A673 (cell line): ENCODE measurements at regions not wholly inside any gene's neighbourhood (a gene's known extent, or its start where the extent isn't known, plus 50 kb on each side); places are given as distances from the start of the nearest gene placed in this dataset.

Experiments
- BruUV-seq: library from RNA; stranded (reverse); fragments of 400-500 nt; replicated peaks from 2 replicates; lab custom pipeline; 2021; lab: Mats Ljungman, UMichigan
- CTCF ChIA-PET: fragments of 300-600 bp; sonication (Branson Sonifier 250); formaldehyde crosslinking; loops from one replicate; lab custom pipeline; 2022; ENCODE audit warnings: antibody characterized with exemption; lab: Charles Lee
- POLR2A ChIA-PET: fragments of 300-600 bp; sonication (Branson Sonifier 250); formaldehyde crosslinking; loops from one replicate; lab custom pipeline; 2022; ENCODE audit warnings: antibody characterized with exemption; ENCODE audit not compliant: low non-redundant PET; lab: Charles Lee
- DNase-seq: peaks from one replicate; pipeline ENCODE4 v3.0.0-alpha.2; 2015; ENCODE audit warnings: low spot score
- H3K27ac ChIP-seq: fragments of 200-600 bp; sonication (generic); 2 replicates; pipeline ENCODE4 v1.5.1; 2016; ENCODE audit warnings: mixed run types, low read depth, mild to moderate bottlenecking, mixed read lengths, antibody characterized with exemption, low read length; ENCODE audit not compliant: poor library complexity, severe bottlenecking
- H3K27me3 ChIP-seq: fragments of 200-600 bp; sonication (generic); replicated peaks from 2 replicates; pipeline ENCODE4 v1.6.1; 2017; ENCODE audit warnings: mixed run types, low read depth, mild to moderate bottlenecking, mixed read lengths, antibody characterized with exemption, low read length; ENCODE audit not compliant: insufficient read depth, poor library complexity
- H3K36me3 ChIP-seq: fragments of 200-600 bp; sonication (generic); 2 replicates; pipeline ENCODE4 v1.6.1; 2016; ENCODE audit warnings: mixed run types, mild to moderate bottlenecking, mixed read lengths, antibody characterized with exemption, low read length; ENCODE audit not compliant: insufficient read depth, poor library complexity, severe bottlenecking
- H3K4me1 ChIP-seq: fragments of 200-600 bp; sonication (generic); 2 replicates; pipeline ENCODE4 v1.6.1; 2017; ENCODE audit warnings: mixed run types, mild to moderate bottlenecking, mixed read lengths, antibody characterized with exemption, low read length; ENCODE audit not compliant: insufficient read depth, poor library complexity, severe bottlenecking
- H3K4me3 ChIP-seq: fragments of 200-600 bp; sonication (generic); 2 replicates; pipeline ENCODE4 v1.5.1; 2016; ENCODE audit warnings: low read depth, mixed run types, mild to moderate bottlenecking, mixed read lengths, low read length; ENCODE audit not compliant: poor library complexity, severe bottlenecking
- H3K9me3 ChIP-seq: fragments of 200-600 bp; sonication (generic); 2 replicates; pipeline ENCODE4 v1.6.1; 2016; ENCODE audit warnings: mixed run types, low read depth, mild to moderate bottlenecking, mixed read lengths, antibody characterized with exemption, low read length; ENCODE audit not compliant: poor library complexity, severe bottlenecking
- CTCF ChIP-seq: fragments of 300-800, 200-600 bp; sonication (generic); conservative IDR thresholded peaks from 2 replicates; pipeline ENCODE4 v1.5.1; 2017; ENCODE audit warnings: low read depth, mild to moderate bottlenecking, antibody characterized with exemption, low read length, moderate library complexity, mixed read lengths
- EZH2 ChIP-seq: fragments of 200-600 bp; sonication (generic); IDR thresholded peaks from 2 replicates; pipeline ENCODE4 v1.6.1; 2017; ENCODE audit warnings: borderline replicate concordance, low read depth, mild to moderate bottlenecking, mixed read lengths, antibody characterized with exemption, low read length; ENCODE audit not compliant: poor library complexity, severe bottlenecking
- intact Hi-C: fragments of 100-400 bp; cut with micrococcal nuclease; formaldehyde crosslinking; loops from one replicate; pipeline ENCODE4 v1.10.0; 2022; ENCODE audit not compliant: unreplicated experiment

- no peaks in the 10 kb centered on the region for H3K4me1 ChIP-seq
- H3K4me3 ChIP-seq: no peak overlapping the region
- H3K36me3 ChIP-seq: no peaks in the 10 kb centered on the region
- intact Hi-C loops: no loop called here
- H3K9me3 ChIP-seq: no peaks in the 10 kb centered on the region
- CTCF ChIA-PET: no interaction called here
- TF ChIP-seq CTCF (no peak), EZH2 (no peak)
- H3K27me3 ChIP-seq: no peaks in the 10 kb centered on the region
- no peak overlapping the region for H3K27ac ChIP-seq
- POLR2A ChIA-PET: no interaction called here
- no TSS peak for BruUV-seq
- no peak for DNase-seq
Measured at GRCh38 chr4:115824630-115825029, 711.2 kb upstream of the NDST4 start.

GRCh38 chr4:115803825-115804224 is 690.4 kb upstream of the NDST4 start:
- TF ChIP-seq EZH2 (no peak), CTCF (no peak)
- Histone ChIP-seq H3K4me3 (no peak overlapping the region), H3K27ac (no peak overlapping the region), H3K9me3 (peaks cover 3% of the 10 kb centered on the region), H3K27me3 (no peaks in the 10 kb centered on the region), H3K4me1 (no peaks in the 10 kb centered on the region), H3K36me3 (no peaks in the 10 kb centered on the region)
- CTCF ChIA-PET: no interaction called here
- BruUV-seq: no TSS peak
- POLR2A ChIA-PET: no interaction called here
- intact Hi-C loops: no loop called here
- DNase-seq: no peak

GRCh38 chr4:115790812-115791211 is 677.4 kb upstream of the NDST4 start:
- BruUV-seq: no TSS peak
- intact Hi-C loops: no loop called here
- no peak overlapping the region for H3K4me3 ChIP-seq
- POLR2A ChIA-PET: no interaction called here
- no peak overlapping the region for H3K27ac ChIP-seq
- H3K36me3 ChIP-seq: no peaks in the 10 kb centered on the region
- no peak for DNase-seq
- H3K27me3 ChIP-seq: no peaks in the 10 kb centered on the region
- CTCF ChIA-PET: no interaction called here
- H3K4me1 ChIP-seq: no peaks in the 10 kb centered on the region
- H3K9me3 ChIP-seq: no peaks in the 10 kb centered on the region
- TF ChIP-seq EZH2 (no peak), CTCF (no peak)
